ENCODE measurements at regions not wholly inside any gene's neighbourhood (a gene's known extent, or its start where the extent isn't known, plus 50 kb on each side); places are given as distances from the start of the nearest gene placed in this dataset.
"Not testable (repeated sequence)": the region's sequence is repeated elsewhere in the genome, so short reads cannot be mapped to it uniquely, and the experiment has no call there.

DNA sequence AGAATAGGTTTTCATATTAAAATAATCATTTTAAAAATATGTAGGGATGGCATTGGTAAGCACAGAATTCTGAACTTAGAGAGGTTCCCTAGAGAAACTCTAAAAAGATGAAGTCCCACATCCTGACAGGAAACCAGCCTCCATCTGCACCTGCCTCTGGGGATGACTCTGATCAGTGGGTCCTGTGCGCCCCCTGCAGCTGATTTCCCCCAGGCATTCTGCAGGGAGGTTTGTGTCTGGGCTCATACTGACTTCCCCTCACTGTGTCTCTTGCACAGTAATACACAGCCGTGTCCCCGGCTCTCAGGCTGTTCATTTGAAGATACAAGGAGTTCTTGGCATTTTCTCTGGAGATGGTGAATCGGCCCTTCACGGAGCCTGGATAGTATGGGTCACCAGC lies 602.9 kb downstream of the TMEM121 start:
- peaks cover 6% of the 10 kb centered on the region for H3K27me3 ChIP-seq (ENCODE audit: control insufficient read depth, insufficient read depth, low read length)
- no peaks in the 10 kb centered on the region for H3K9me3 ChIP-seq (ENCODE audit: control insufficient read depth, low read length)
- no peak overlapping the region for H3K4me3 ChIP-seq (ENCODE audit: low read length)
- H3K9ac ChIP-seq (ENCODE audit: low read length): no peak overlapping the region
- no peaks in the 10 kb centered on the region for H3K36me3 ChIP-seq (ENCODE audit: control insufficient read depth, insufficient read depth, low read length)
- no peaks in the 10 kb centered on the region for H3K4me1 ChIP-seq (ENCODE audit: control insufficient read depth, insufficient read depth, low read length)

GRCh38 chr14:106129904-106130661 lies 603.7 kb downstream of the TMEM121 start:
- H3K27me3 ChIP-seq (ENCODE audit: control insufficient read depth, insufficient read depth, low read length); H3K9ac ChIP-seq (ENCODE audit: low read length); H3K36me3 ChIP-seq (ENCODE audit: control insufficient read depth, insufficient read depth, low read length); H3K4me3 ChIP-seq (ENCODE audit: low read length); H3K4me1 ChIP-seq (ENCODE audit: control insufficient read depth, insufficient read depth, low read length); H3K9me3 ChIP-seq (ENCODE audit: control insufficient read depth, low read length): not testable (repeated sequence)

DNA sequence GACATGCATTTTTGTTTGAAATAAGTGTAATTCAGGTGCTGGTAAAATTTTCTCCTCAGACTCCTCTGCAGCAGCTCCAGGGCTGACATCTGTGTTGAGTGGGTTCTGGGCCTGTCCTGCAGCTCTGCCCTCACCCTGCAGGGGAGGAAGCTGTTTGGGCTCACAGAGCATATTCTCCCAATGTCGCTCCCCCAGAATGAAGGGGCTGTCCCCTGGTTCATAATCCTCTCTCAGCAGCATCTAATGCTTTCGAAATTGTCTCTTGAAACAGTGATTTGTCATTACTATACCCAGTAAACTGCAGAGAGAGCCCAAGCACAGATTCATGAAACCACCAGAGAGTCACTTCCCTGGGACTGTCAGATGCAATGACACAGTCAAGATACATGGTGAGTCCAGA lies 606.7 kb downstream of the TMEM121 start:
- H3K27me3 ChIP-seq (ENCODE audit: control insufficient read depth, insufficient read depth, low read length); H3K4me1 ChIP-seq (ENCODE audit: control insufficient read depth, insufficient read depth, low read length); H3K9ac ChIP-seq (ENCODE audit: low read length); H3K9me3 ChIP-seq (ENCODE audit: control insufficient read depth, low read length); H3K36me3 ChIP-seq (ENCODE audit: control insufficient read depth, insufficient read depth, low read length); H3K4me3 ChIP-seq (ENCODE audit: low read length): not testable (repeated sequence)

GRCh38 chr14:106134886-106135285 lies 608.5 kb downstream of the TMEM121 start:
- Histone ChIP-seq H3K36me3 (ENCODE audit: control insufficient read depth, insufficient read depth, low read length) (no peaks in the 10 kb centered on the region), H3K4me1 (ENCODE audit: control insufficient read depth, insufficient read depth, low read length) (no peaks in the 10 kb centered on the region), H3K9ac (ENCODE audit: low read length) (no peak overlapping the region), H3K4me3 (ENCODE audit: low read length) (no peak overlapping the region), H3K27me3 (ENCODE audit: control insufficient read depth, insufficient read depth, low read length) (no peaks in the 10 kb centered on the region), H3K9me3 (ENCODE audit: control insufficient read depth, low read length) (no peaks in the 10 kb centered on the region)

- H3K9me3 ChIP-seq (ENCODE audit: control insufficient read depth, low read length): no peaks in the 10 kb centered on the region
Observed at GRCh38 chr14:106141242-106142220, 615.1 kb downstream of the TMEM121 start.

DNA sequence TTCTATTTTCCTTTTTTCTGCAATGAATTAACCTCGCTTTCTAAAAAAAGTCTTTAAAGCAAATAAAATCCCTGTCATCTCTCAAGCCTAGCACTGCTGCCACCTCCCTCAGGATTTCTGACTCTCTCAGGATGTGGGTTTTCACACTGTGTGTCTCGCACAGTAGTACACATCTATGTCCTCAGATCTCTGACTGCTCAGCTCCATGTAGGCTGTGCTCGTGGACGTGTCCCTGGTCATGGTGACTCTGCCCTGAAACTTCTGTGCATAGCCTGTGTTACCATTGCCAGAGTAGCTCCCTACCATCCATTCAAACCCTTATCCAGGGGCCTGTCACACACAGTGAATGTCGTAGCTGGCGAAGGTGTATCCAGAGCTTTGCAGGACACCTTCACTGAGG lies 619.3 kb downstream of the TMEM121 start:
- not testable (repeated sequence) for H3K9ac ChIP-seq (ENCODE audit: low read length); H3K4me1 ChIP-seq (ENCODE audit: control insufficient read depth, insufficient read depth, low read length); H3K4me3 ChIP-seq (ENCODE audit: low read length); H3K36me3 ChIP-seq (ENCODE audit: control insufficient read depth, insufficient read depth, low read length); H3K9me3 ChIP-seq (ENCODE audit: control insufficient read depth, low read length); H3K27me3 ChIP-seq (ENCODE audit: control insufficient read depth, insufficient read depth, low read length)

More at GRCh38 chr14:106141242-106142220, 615.1 kb downstream of the TMEM121 start:
- no peak overlapping the region for H3K4me3 ChIP-seq (ENCODE audit: low read length)
- H3K4me1 ChIP-seq (ENCODE audit: control insufficient read depth, insufficient read depth, low read length): no peaks in the 10 kb centered on the region
- H3K9ac ChIP-seq (ENCODE audit: low read length): no peak overlapping the region
- H3K36me3 ChIP-seq (ENCODE audit: control insufficient read depth, insufficient read depth, low read length): no peaks in the 10 kb centered on the region
- no peaks in the 10 kb centered on the region for H3K27me3 ChIP-seq (ENCODE audit: control insufficient read depth, insufficient read depth, low read length)

- H3K4me1 ChIP-seq (ENCODE audit: control insufficient read depth, insufficient read depth, low read length): not testable (repeated sequence)
Observed at GRCh38 chr14:106153362-106153955, 627.1 kb downstream of the TMEM121 start.

DNA sequence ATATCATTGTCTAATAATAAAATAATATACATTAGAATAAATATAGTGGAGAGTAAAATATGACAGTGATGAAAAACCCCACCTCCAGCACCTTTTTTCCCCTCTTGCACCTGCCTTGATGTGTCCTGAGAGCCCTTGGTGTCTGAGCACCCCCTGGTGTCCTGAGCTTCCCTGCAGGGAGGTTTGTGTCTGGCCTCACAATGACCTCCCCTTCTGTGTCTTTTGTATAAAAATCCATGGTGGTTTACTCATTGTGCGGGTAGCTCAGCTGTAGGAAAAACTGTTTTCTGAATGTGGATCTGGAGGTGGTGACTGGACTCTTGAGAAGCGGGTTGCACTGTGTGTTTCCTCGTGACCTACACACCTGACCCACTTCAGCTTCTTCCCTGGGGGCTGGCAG lies 636.9 kb downstream of the TMEM121 start:
- H3K9ac ChIP-seq (ENCODE audit: low read length): no peak overlapping the region
- H3K36me3 ChIP-seq (ENCODE audit: control insufficient read depth, insufficient read depth, low read length): no peaks in the 10 kb centered on the region
- no peak overlapping the region for H3K4me3 ChIP-seq (ENCODE audit: low read length)
- peaks cover 5% of the 10 kb centered on the region for H3K27me3 ChIP-seq (ENCODE audit: control insufficient read depth, insufficient read depth, low read length)
- H3K4me1 ChIP-seq (ENCODE audit: control insufficient read depth, insufficient read depth, low read length): no peaks in the 10 kb centered on the region
- H3K9me3 ChIP-seq (ENCODE audit: control insufficient read depth, low read length): no peaks in the 10 kb centered on the region

More at GRCh38 chr14:106153362-106153955, 627.1 kb downstream of the TMEM121 start:
- not testable (repeated sequence) for H3K4me3 ChIP-seq (ENCODE audit: low read length); H3K36me3 ChIP-seq (ENCODE audit: control insufficient read depth, insufficient read depth, low read length); H3K9ac ChIP-seq (ENCODE audit: low read length); H3K9me3 ChIP-seq (ENCODE audit: control insufficient read depth, low read length); H3K27me3 ChIP-seq (ENCODE audit: control insufficient read depth, insufficient read depth, low read length)

DNA sequence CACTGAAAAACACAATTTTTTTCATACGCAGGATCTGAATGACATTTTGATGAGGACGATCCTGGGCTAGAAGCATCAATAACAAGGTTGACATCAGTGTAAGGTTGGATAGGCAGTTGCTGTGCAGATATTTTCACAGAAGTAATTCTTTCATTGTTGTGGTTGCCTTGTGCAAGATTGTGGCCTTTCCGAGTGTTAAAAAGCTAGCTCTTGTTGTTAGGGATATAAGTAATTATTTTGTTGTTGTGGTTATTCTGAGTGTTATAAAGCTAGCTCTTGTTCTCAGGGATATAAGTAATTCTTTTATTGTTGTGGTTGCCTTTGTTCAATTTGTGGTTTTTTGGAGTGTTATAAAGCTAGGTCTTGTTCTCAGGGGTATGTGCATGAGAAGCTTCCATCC lies 637.4 kb downstream of the TMEM121 start:
- not testable (repeated sequence) for H3K27me3 ChIP-seq (ENCODE audit: control insufficient read depth, insufficient read depth, low read length)

GRCh38 chr14:106166232-106166631 lies 639.8 kb downstream of the TMEM121 start:
- peaks cover 5% of the 10 kb centered on the region for H3K27me3 ChIP-seq (ENCODE audit: control insufficient read depth, insufficient read depth, low read length)

More for the DNA sequence above, 637.4 kb downstream of the TMEM121 start:
- not testable (repeated sequence) for H3K36me3 ChIP-seq (ENCODE audit: control insufficient read depth, insufficient read depth, low read length); H3K9me3 ChIP-seq (ENCODE audit: control insufficient read depth, low read length); H3K4me3 ChIP-seq (ENCODE audit: low read length); H3K4me1 ChIP-seq (ENCODE audit: control insufficient read depth, insufficient read depth, low read length); H3K9ac ChIP-seq (ENCODE audit: low read length)

GRCh38 chr14:106166650-106167204 lies 640.3 kb downstream of the TMEM121 start:
- no peak overlapping the region for H3K9ac ChIP-seq (ENCODE audit: low read length)
- peaks cover 5% of the 10 kb centered on the region for H3K27me3 ChIP-seq (ENCODE audit: control insufficient read depth, insufficient read depth, low read length)
- no peaks in the 10 kb centered on the region for H3K36me3 ChIP-seq (ENCODE audit: control insufficient read depth, insufficient read depth, low read length)

More at GRCh38 chr14:106166232-106166631, 639.8 kb downstream of the TMEM121 start:
- Histone ChIP-seq H3K4me1 (ENCODE audit: control insufficient read depth, insufficient read depth, low read length) (no peaks in the 10 kb centered on the region), H3K36me3 (ENCODE audit: control insufficient read depth, insufficient read depth, low read length) (no peaks in the 10 kb centered on the region), H3K9me3 (ENCODE audit: control insufficient read depth, low read length) (no peaks in the 10 kb centered on the region), H3K9ac (ENCODE audit: low read length) (no peak overlapping the region), H3K4me3 (ENCODE audit: low read length) (no peak overlapping the region)

More at GRCh38 chr14:106166650-106167204, 640.3 kb downstream of the TMEM121 start:
- Histone ChIP-seq H3K4me1 (ENCODE audit: control insufficient read depth, insufficient read depth, low read length) (no peaks in the 10 kb centered on the region), H3K9me3 (ENCODE audit: control insufficient read depth, low read length) (no peaks in the 10 kb centered on the region), H3K4me3 (ENCODE audit: low read length) (no peak overlapping the region)
